ENCODE measurements at regions not wholly inside any gene's neighbourhood (a gene's known extent, or its start where the extent isn't known, plus 50 kb on each side); places are given as distances from the start of the nearest gene placed in this dataset.

DNA sequence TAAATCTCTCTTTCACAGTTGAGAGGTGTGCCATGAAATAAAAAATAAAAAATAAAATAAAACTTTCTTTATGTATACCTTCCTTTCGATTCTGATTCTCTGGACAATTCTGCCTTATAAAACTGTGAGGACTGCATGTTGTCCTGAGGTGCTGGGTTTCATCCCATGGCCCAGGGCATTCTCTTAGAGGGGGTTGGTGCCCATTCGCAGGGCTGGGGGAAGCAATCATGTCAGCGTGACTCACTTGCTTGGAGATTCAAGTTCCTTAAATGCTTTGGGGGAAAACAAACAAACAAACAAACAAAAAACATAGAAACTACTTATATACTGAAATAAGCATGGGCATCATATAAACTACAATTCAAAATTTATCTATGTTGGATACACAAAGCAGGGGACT is 122.0 kb upstream of the ST6GAL2 start:
- H4K20me1 ChIP-seq (ENCODE audit: control insufficient read depth, insufficient read depth, low read length, poor library complexity, severe bottlenecking), result no peaks in the 10 kb centered on the region
- TF ChIP-seq CTCF (IDR thresholded peaks at IDR 0.05), result no peak
- no peak for TF ChIP-seq EZH2 (IDR thresholded peaks at IDR 0.05; ENCODE audit: borderline replicate concordance, insufficient read depth, low read depth, low read length, poor library complexity, severe bottlenecking)
- H3K27me3 Mint-ChIP-seq, result no peaks in the 10 kb centered on the region
- no peaks in the 10 kb centered on the region for H3K4me1 ChIP-seq (ENCODE audit: control insufficient read depth in 2 of 2, insufficient read depth in 2 of 2, low read length in 2 of 2)
- ATAC-seq (ENCODE audit: low read depth) (no peak), DNase-seq (no peak)
- H3K4me2 ChIP-seq (replicated peaks; ENCODE audit: low read depth, low read length, poor library complexity, severe bottlenecking), result no peak overlapping the region
- H2AFZ ChIP-seq (ENCODE audit: insufficient read depth, low read depth, low read length, poor library complexity, severe bottlenecking), result no peak overlapping the region
- no peak overlapping the region for H3K9ac ChIP-seq (ENCODE audit: low read length)
- intact Hi-C loops (cut with micrococcal nuclease), result no loop called here
- peaks cover 4% of the 10 kb centered on the region for H3K9me3 Mint-ChIP-seq (ENCODE audit: insufficient read depth)
- no peak overlapping the region for H3K27ac Mint-ChIP-seq
- H3K27me3 ChIP-seq (replicated peaks in 1 of 4; ENCODE audit: control extremely low read depth in 1 of 4, control insufficient read depth in 3 of 4, insufficient read depth in 4 of 4, low read length in 3 of 4), result no peaks in the 10 kb centered on the region
- no peaks in the 10 kb centered on the region for H3K79me2 ChIP-seq (ENCODE audit: control insufficient read depth, insufficient read depth, low read length)
- WGBS (ENCODE audit: insufficient coverage), result no CpG with 5 or more reads among the region's 3 CpGs
- no peak overlapping the region for H3K4me3 Mint-ChIP-seq
- peaks cover 0 to 7% (median 0%) of the 10 kb centered on the region in 3 donors for H3K9me3 ChIP-seq (ENCODE audit: control extremely low read depth in 1 of 3, control insufficient read depth in 2 of 3, insufficient read depth in 1 of 3, low read length in 2 of 3)
- no peaks in the 10 kb centered on the region for H3K4me1 Mint-ChIP-seq
- H3K36me3 ChIP-seq (replicated peaks in 1 of 2; ENCODE audit: control extremely low read depth in 1 of 2, control insufficient read depth in 1 of 2, extremely low read depth in 1 of 2, insufficient read depth in 2 of 2, low read length in 1 of 2), result no peaks in the 10 kb centered on the region
- no peak overlapping the region for H3K4me3 ChIP-seq (ENCODE audit: control extremely low read depth in 1 of 5, extremely low read depth in 1 of 5, insufficient read depth in 1 of 5, low read depth in 2 of 5, low read length in 4 of 5)
- CTCF ChIA-PET, result no interaction called here
- POLR2A ChIA-PET, result no interaction called here
- no peak overlapping the region for H3K27ac ChIP-seq (ENCODE audit: low read length in 2 of 2)

GRCh38 chr2:107008843-107009242 is 122.9 kb upstream of the ST6GAL2 start:
- H3K4me1 ChIP-seq (ENCODE audit: control insufficient read depth in 2 of 2, insufficient read depth in 2 of 2, low read length in 2 of 2), result no peaks in the 10 kb centered on the region
- Mint-ChIP-seq H3K4me1 (no peaks in the 10 kb centered on the region), H3K27me3 (no peaks in the 10 kb centered on the region), H3K4me3 (no peak overlapping the region), H3K27ac (no peak overlapping the region), H3K9me3 (ENCODE audit: insufficient read depth) (peaks cover 4% of the 10 kb centered on the region)
- H4K20me1 ChIP-seq (ENCODE audit: control insufficient read depth, insufficient read depth, low read length, poor library complexity, severe bottlenecking), result no peaks in the 10 kb centered on the region
- no peaks in the 10 kb centered on the region for H3K79me2 ChIP-seq (ENCODE audit: control insufficient read depth, insufficient read depth, low read length)
- H3K4me2 ChIP-seq (replicated peaks; ENCODE audit: low read depth, low read length, poor library complexity, severe bottlenecking), result no peak overlapping the region
- DNase-seq (no peak), ATAC-seq (ENCODE audit: low read depth) (no peak)
- no peak overlapping the region for H3K27ac ChIP-seq (ENCODE audit: low read length in 2 of 2)
- peaks cover 0 to 7% (median 0%) of the 10 kb centered on the region in 3 donors for H3K9me3 ChIP-seq (ENCODE audit: control extremely low read depth in 1 of 3, control insufficient read depth in 2 of 3, insufficient read depth in 1 of 3, low read length in 2 of 3)
- CTCF ChIA-PET, result no interaction called here
- WGBS (ENCODE audit: insufficient coverage), result 63% methylated on average over 1 of the region's 3 CpGs
- H3K36me3 ChIP-seq (replicated peaks in 1 of 2; ENCODE audit: control extremely low read depth in 1 of 2, control insufficient read depth in 1 of 2, extremely low read depth in 1 of 2, insufficient read depth in 2 of 2, low read length in 1 of 2), result no peaks in the 10 kb centered on the region
- intact Hi-C loops (cut with micrococcal nuclease), result no loop called here
- no peaks in the 10 kb centered on the region for H3K27me3 ChIP-seq (replicated peaks in 1 of 4; ENCODE audit: control extremely low read depth in 1 of 4, control insufficient read depth in 3 of 4, insufficient read depth in 4 of 4, low read length in 3 of 4)
- H3K9ac ChIP-seq (ENCODE audit: low read length), result no peak overlapping the region
- POLR2A ChIA-PET, result no interaction called here
- TF ChIP-seq EZH2 (IDR thresholded peaks at IDR 0.05; ENCODE audit: borderline replicate concordance, insufficient read depth, low read depth, low read length, poor library complexity, severe bottlenecking) (no peak), CTCF (IDR thresholded peaks at IDR 0.05) (no peak)
- no peak overlapping the region for H3K4me3 ChIP-seq (ENCODE audit: control extremely low read depth in 1 of 5, extremely low read depth in 1 of 5, insufficient read depth in 1 of 5, low read depth in 2 of 5, low read length in 4 of 5)
- H2AFZ ChIP-seq (ENCODE audit: insufficient read depth, low read depth, low read length, poor library complexity, severe bottlenecking), result no peak overlapping the region

All from B cell (primary cell).